ENCODE measurements at regions not wholly inside any gene's neighbourhood (a gene's known extent, or its start where the extent isn't known, plus 50 kb on each side); places are given as distances from the start of the nearest gene placed in this dataset.

- TF ChIP-seq CTCF (IDR thresholded peaks at IDR 0.05; ENCODE audit: low read depth, low read length) (no peak), MYC (IDR thresholded peaks at IDR 0.05; ENCODE audit: low read depth, low read length) (no peak), POLR2A (IDR thresholded peaks at IDR 0.05; ENCODE audit: extremely low read depth, insufficient read length) (no peak)
- TF ChIP-seq, protein P1, sequence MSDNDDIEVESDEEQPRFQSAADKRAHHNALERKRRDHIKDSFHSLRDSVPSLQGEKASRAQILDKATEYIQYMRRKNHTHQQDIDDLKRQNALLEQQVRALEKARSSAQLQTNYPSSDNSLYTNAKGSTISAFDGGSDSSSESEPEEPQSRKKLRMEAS (IDR thresholded peaks at IDR 0.05; ENCODE audit: low read depth, low read length) = no peak
These were observed 209.8 kb downstream of the HAUS1 start for GRCh38 chr18:46314011-46314410.
